Endothelial cell of umbilical vein (primary cell): ENCODE measurements at regions not wholly inside any gene's neighbourhood (a gene's known extent, or its start where the extent isn't known, plus 50 kb on each side); places are given as distances from the start of the nearest gene placed in this dataset.

Experiments used
- BruUV-seq: library from RNA; stranded (reverse); fragments of 400-500 nt; replicated peaks from 2 replicates; lab custom pipeline; 2021; lab: Mats Ljungman, UMichigan
- CTCF ChIA-PET: fragments of 300-600, 350-600 bp; sonication (Branson Sonifier 250); formaldehyde crosslinking; loops from one replicate; lab custom pipeline; 2021; ENCODE audit warnings: antibody characterized with exemption, inconsistent platforms; lab: Charles Lee
- POLR2A ChIA-PET: fragments of 300-600, 350-600 bp; sonication (Branson Sonifier 250); formaldehyde crosslinking; loops from one replicate; lab custom pipeline; 2021; ENCODE audit warnings: antibody characterized with exemption, inconsistent platforms; lab: Charles Lee
- DNase-seq: peaks from one replicate; pipeline ENCODE4 v3.0.0-alpha.2; 2011; ENCODE audit warnings: low read depth, low spot score
- FAIRE-seq: peaks from 2 replicates; lab custom pipeline; 2011; peaks lifted over from hg19 to GRCh38; lab: Jason Lieb, UNC
- H2AFZ ChIP-seq: 2 replicates; pipeline ENCODE4 v1.6.0; 2012; ENCODE audit warnings: low read depth, low read length, control low read depth, inconsistent platforms
- H3K27ac ChIP-seq: 2 replicates; pipeline ENCODE4 v1.5.1; 2011; ENCODE audit warnings: low read depth, mild to moderate bottlenecking, control low read depth, low read length, moderate library complexity; ENCODE audit not compliant: insufficient read depth
- H3K27me3 ChIP-seq, 2 experiments: 2 replicates each; pipeline versions ENCODE4 v1.6.0 to v1.6.1; 2011; ENCODE audit warnings: low read length in 2 of 2, mixed read lengths in 1 of 2; ENCODE audit not compliant: control insufficient read depth in 2 of 2, insufficient read depth in 2 of 2
- H3K36me3 ChIP-seq, 2 experiments: 2 replicates in 1 of 2; 3 replicates in 1 of 2; pipeline ENCODE4 v1.5.1; 2011; ENCODE audit warnings: low read length in 2 of 2, mild to moderate bottlenecking in 1 of 2, moderate library complexity in 1 of 2; ENCODE audit not compliant: control insufficient read depth in 2 of 2, insufficient read depth in 2 of 2; ENCODE audit errors: extremely low read depth in 1 of 2
- H3K4me1 ChIP-seq: 3 replicates; pipeline ENCODE4 v1.5.1; 2011; ENCODE audit warnings: mild to moderate bottlenecking, low read length; ENCODE audit not compliant: control insufficient read depth, insufficient read depth; ENCODE audit errors: extremely low read depth
- H3K4me2 ChIP-seq: 2 replicates; pipeline ENCODE4 v1.6.1; 2011; ENCODE audit warnings: low read length, control low read depth, mixed read lengths; ENCODE audit not compliant: insufficient read depth
- H3K4me3 ChIP-seq, 3 experiments: fragments of 200-600 bp in 1 of 3; sonication (generic), shearing (Covaris generic) in 1 of 3; replicated peaks in 1 of 3; 2 replicates each; pipeline ENCODE4 v1.5.1; 2011 to 2016; ENCODE audit warnings: control low read depth in 3 of 3, low read length in 3 of 3, mild to moderate bottlenecking in 2 of 3, inconsistent platforms in 1 of 3, low read depth in 1 of 3, moderate library complexity in 1 of 3; ENCODE audit not compliant: insufficient read depth in 1 of 3
- H3K79me2 ChIP-seq: 2 replicates; pipeline ENCODE4 v1.6.0; 2012; ENCODE audit warnings: low read length, inconsistent platforms; ENCODE audit not compliant: control insufficient read depth, insufficient read depth
- H3K9ac ChIP-seq: replicated peaks from 2 replicates; pipeline ENCODE3; 2011; ENCODE audit warnings: low read length, control low read depth; ENCODE audit not compliant: insufficient read depth; ENCODE audit errors: extremely low read depth
- H3K9me1 ChIP-seq: replicated peaks from 3 replicates; pipeline ENCODE4 v1.6.0; 2011; ENCODE audit warnings: mild to moderate bottlenecking, low read length; ENCODE audit not compliant: control insufficient read depth, insufficient read depth; ENCODE audit errors: extremely low read depth
- H3K9me3 ChIP-seq: replicated peaks from 2 replicates; pipeline ENCODE4 v1.5.1; 2012; ENCODE audit warnings: low read length, inconsistent platforms; ENCODE audit not compliant: control insufficient read depth, insufficient read depth
- H4K20me1 ChIP-seq: replicated peaks from 2 replicates; pipeline ENCODE3; 2011; ENCODE audit warnings: mild to moderate bottlenecking, low read length; ENCODE audit not compliant: control insufficient read depth, insufficient read depth; ENCODE audit errors: extremely low read depth
- EZH2 ChIP-seq: IDR thresholded peaks from 2 replicates; pipeline ENCODE4 v1.6.1; 2012; ENCODE audit warnings: borderline replicate concordance, low read depth, mild to moderate bottlenecking, moderate library complexity, low read length, inconsistent platforms; ENCODE audit not compliant: severe bottlenecking
- FOS ChIP-seq: IDR thresholded peaks from 2 replicates; pipeline ENCODE4 v1.6.1; 2011; ENCODE audit warnings: mild to moderate bottlenecking, low read length, moderate library complexity, borderline replicate concordance; ENCODE audit not compliant: insufficient read depth
- GATA2 ChIP-seq: IDR thresholded peaks from 2 replicates; pipeline ENCODE4 v1.7.0; 2011; ENCODE audit warnings: low read depth, mild to moderate bottlenecking, moderate library complexity, mixed read lengths, low read length; ENCODE audit not compliant: insufficient read length, insufficient read depth
- JUN ChIP-seq: IDR thresholded peaks from 2 replicates; pipeline ENCODE4 v1.6.1; 2011; ENCODE audit warnings: borderline replicate concordance, low read depth; ENCODE audit not compliant: insufficient read length, insufficient read depth
- MYC ChIP-seq: IDR thresholded peaks from one replicate; pipeline ENCODE4 v1.6.1; 2011; ENCODE audit warnings: mild to moderate bottlenecking, low read depth, low read length
- POLR2A ChIP-seq: IDR thresholded peaks from 2 replicates; pipeline ENCODE4 v1.6.1; 2012; ENCODE audit warnings: low read depth, mild to moderate bottlenecking, control low read depth, low read length
- POLR2AphosphoS5 ChIP-seq: IDR thresholded peaks from 2 replicates; pipeline ENCODE4 v1.6.1; 2012; ENCODE audit warnings: low read depth, mild to moderate bottlenecking, control low read depth, low read length, moderate library complexity; ENCODE audit not compliant: insufficient read depth
- dilution Hi-C: fragments of 300-500 bp; cut with MboI; formaldehyde crosslinking; loops from one replicate; pipeline ENCODE4 v1.15.0; 2019; ENCODE audit warnings: low sequenced_read_pairs; ENCODE audit not compliant: extremely low pct_ligation_motif_present
- intact Hi-C: fragments of 100-400 bp; cut with micrococcal nuclease; formaldehyde crosslinking; loops from one replicate; pipeline ENCODE4 v1.10.0; 2022
- TF ChIP-seq, protein P1 (sequence below): IDR thresholded peaks from 2 replicates; pipeline ENCODE4 v1.6.1; 2011; ENCODE audit not compliant: insufficient read depth, insufficient read length
- TF ChIP-seq, protein P2 (sequence below), 2 donors: IDR thresholded peaks; 1 replicate in 1 of 2; 2 replicates in 1 of 2; pipeline ENCODE4 v1.5.1; 2011; ENCODE audit warnings: low read length in 2 of 2, mild to moderate bottlenecking in 2 of 2, moderate library complexity in 2 of 2, control low read depth in 1 of 2, inconsistent platforms in 1 of 2, low read depth in 1 of 2; ENCODE audit not compliant: insufficient read depth in 1 of 2; ENCODE audit errors: extremely low read depth in 1 of 2

DNA sequence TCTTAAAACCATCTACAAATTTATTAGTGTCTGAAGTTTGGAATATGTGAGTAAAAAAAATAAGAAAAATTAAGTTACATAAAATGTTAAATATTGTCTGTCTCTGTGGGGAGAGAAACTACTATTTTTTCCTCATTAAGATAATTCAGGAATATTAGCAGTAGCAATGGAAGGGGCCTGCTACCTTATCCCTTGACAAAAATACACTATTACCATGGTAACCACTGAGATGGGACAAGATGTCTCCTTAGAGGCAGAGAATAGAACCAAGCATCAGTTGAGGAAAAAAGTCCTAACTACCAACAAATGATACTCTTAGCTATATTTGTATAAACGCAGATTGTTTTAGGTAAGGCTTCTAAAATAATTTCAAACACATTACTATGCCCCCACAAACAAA is 150.7 kb upstream of the LSM8 start:
- H3K9ac ChIP-seq = no peak overlapping the region
- intact Hi-C loops = no loop called here
- no peaks in the 10 kb centered on the region for H3K79me2 ChIP-seq
- dilution Hi-C loops = no loop called here
- no peak overlapping the region for H3K27ac ChIP-seq
- no peaks in the 10 kb centered on the region for H3K4me1 ChIP-seq
- H3K9me1 ChIP-seq = no peaks in the 10 kb centered on the region
- no peaks in the 10 kb centered on the region for H3K9me3 ChIP-seq
- H3K4me3 ChIP-seq = no peak overlapping the region
- ChIA-PET POLR2A (no interaction called here), CTCF (no interaction called here)
- TF ChIP-seq MYC = no peak
- TF ChIP-seq FOS = no peak
- BruUV-seq = no TSS peak
- no peak overlapping the region for H3K4me2 ChIP-seq
- H3K27me3 ChIP-seq = no peaks in the 10 kb centered on the region
- H2AFZ ChIP-seq = no peak overlapping the region
- no peaks in the 10 kb centered on the region for H3K36me3 ChIP-seq
- no peaks in the 10 kb centered on the region for H4K20me1 ChIP-seq
- DNase-seq (no peak), FAIRE-seq (no peak)

DNA sequence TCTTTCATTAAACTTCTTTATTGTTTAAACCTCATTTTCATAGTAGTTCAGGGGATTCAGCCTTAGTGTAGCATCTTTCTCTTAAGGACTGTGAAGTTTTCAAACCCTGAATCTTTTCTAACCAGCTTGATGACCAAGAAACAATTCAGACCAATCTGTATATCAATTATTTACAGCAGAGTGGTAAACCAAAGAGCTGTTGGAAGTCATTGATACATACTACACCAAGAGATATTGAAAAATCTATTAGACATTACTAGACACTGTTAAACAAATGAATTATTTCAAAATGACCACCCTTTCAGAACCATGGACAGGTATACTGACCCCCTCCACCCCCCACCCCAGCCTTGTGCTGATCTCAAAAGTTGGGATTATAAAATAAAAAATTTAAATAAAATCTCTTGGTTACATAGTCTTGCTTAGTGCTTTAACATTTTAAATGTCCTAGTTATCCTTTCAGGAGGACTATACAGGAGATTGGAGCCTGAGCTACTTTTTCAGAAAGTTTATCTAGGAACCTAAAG is 143.9 kb upstream of the LSM8 start:
- no peak for FAIRE-seq
- BruUV-seq = no TSS peak

More for the DNA sequence above, 143.9 kb upstream of the LSM8 start:
- Histone ChIP-seq H3K9me3 (no peaks in the 10 kb centered on the region), H3K79me2 (no peaks in the 10 kb centered on the region), H3K36me3 (no peaks in the 10 kb centered on the region), H3K9ac (no peak overlapping the region), H3K9me1 (no peaks in the 10 kb centered on the region), H3K4me2 (no peak overlapping the region), H3K4me1 (no peaks in the 10 kb centered on the region), H3K27me3 (no peaks in the 10 kb centered on the region), H2AFZ (no peak overlapping the region), H4K20me1 (no peaks in the 10 kb centered on the region), H3K27ac (no peak overlapping the region), H3K4me3 (no peak overlapping the region)
- POLR2A ChIA-PET = no interaction called here
- CTCF ChIA-PET = no interaction called here
- dilution Hi-C loops = no loop called here
- DNase-seq = no peak
- no peak for TF ChIP-seq POLR2A
- TF ChIP-seq POLR2AphosphoS5 = no peak
- TF ChIP-seq, protein P1, sequence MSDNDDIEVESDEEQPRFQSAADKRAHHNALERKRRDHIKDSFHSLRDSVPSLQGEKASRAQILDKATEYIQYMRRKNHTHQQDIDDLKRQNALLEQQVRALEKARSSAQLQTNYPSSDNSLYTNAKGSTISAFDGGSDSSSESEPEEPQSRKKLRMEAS = no peak
- TF ChIP-seq GATA2 = no peak
- TF ChIP-seq, protein P2, sequence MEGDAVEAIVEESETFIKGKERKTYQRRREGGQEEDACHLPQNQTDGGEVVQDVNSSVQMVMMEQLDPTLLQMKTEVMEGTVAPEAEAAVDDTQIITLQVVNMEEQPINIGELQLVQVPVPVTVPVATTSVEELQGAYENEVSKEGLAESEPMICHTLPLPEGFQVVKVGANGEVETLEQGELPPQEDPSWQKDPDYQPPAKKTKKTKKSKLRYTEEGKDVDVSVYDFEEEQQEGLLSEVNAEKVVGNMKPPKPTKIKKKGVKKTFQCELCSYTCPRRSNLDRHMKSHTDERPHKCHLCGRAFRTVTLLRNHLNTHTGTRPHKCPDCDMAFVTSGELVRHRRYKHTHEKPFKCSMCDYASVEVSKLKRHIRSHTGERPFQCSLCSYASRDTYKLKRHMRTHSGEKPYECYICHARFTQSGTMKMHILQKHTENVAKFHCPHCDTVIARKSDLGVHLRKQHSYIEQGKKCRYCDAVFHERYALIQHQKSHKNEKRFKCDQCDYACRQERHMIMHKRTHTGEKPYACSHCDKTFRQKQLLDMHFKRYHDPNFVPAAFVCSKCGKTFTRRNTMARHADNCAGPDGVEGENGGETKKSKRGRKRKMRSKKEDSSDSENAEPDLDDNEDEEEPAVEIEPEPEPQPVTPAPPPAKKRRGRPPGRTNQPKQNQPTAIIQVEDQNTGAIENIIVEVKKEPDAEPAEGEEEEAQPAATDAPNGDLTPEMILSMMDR (IDR thresholded peaks at IDR 0.05; ENCODE audit: extremely low read depth in 1 of 2, insufficient read depth in 1 of 2, low read depth in 1 of 2, low read length in 2 of 2) = no peak
- TF ChIP-seq EZH2 = no peak
- no peak for TF ChIP-seq JUN
- no peak for TF ChIP-seq MYC
- no peak for TF ChIP-seq FOS
- intact Hi-C loops = no loop called here
